ENCODE measurements at regions not wholly inside any gene's neighbourhood (a gene's known extent, or its start where the extent isn't known, plus 50 kb on each side); places are given as distances from the start of the nearest gene placed in this dataset.
"Not testable (repeated sequence)": the region's sequence is repeated elsewhere in the genome, so short reads cannot be mapped to it uniquely, and the experiment has no call there.

- no peak for DNase-seq
Observed at GRCh38 chr7:56219017-56219416, 102.8 kb upstream of the NUPR2 start.

- DNase-seq = no peak
Observed at GRCh38 chr7:56218510-56218909, 102.3 kb upstream of the NUPR2 start.

GRCh38 chr7:56213574-56213973 is 97.4 kb upstream of the NUPR2 start:
- DNase-seq = no peak

- DNase-seq = no peak
Observed at GRCh38 chr7:56206420-56206819, 90.2 kb upstream of the NUPR2 start.

GRCh38 chr7:56199639-56200038 is 83.4 kb upstream of the NUPR2 start:
- no peak for DNase-seq

- DNase-seq = not testable (repeated sequence)
Observed at GRCh38 chr7:56196195-56196594, 80.0 kb upstream of the NUPR2 start.

- DNase-seq = no peak
Observed at GRCh38 chr7:56188823-56189346, 72.7 kb upstream of the NUPR2 start.

GRCh38 chr7:56188376-56188775 is 72.2 kb upstream of the NUPR2 start:
- DNase-seq = no peak

GRCh38 chr7:56181010-56181409 is 64.8 kb upstream of the NUPR2 start:
- no peak for DNase-seq

- DNase-seq = no peak
Observed at GRCh38 chr7:56175771-56176170, 59.6 kb upstream of the NUPR2 start.

GRCh38 chr7:56174875-56175760 is 58.9 kb upstream of the NUPR2 start:
- no peak for DNase-seq

GRCh38 chr7:56174346-56174874 is 58.2 kb upstream of the NUPR2 start:
- DNase-seq = no peak
